Mesendoderm (in vitro differentiated cells): ENCODE measurements at regions not wholly inside any gene's neighbourhood (a gene's known extent, or its start where the extent isn't known, plus 50 kb on each side); places are given as distances from the start of the nearest gene placed in this dataset.

Experiments used
- DNase-seq: peaks from one replicate; pipeline ENCODE4 v3.0.0; 2013
- H2AK5ac ChIP-seq: 2 replicates; pipeline ENCODE4 v1.6.1; 2013; ENCODE audit warnings: low read length, inconsistent platforms
- H2BK120ac ChIP-seq: 2 replicates; pipeline ENCODE4 v1.6.1; 2013; ENCODE audit warnings: low read depth, mild to moderate bottlenecking, low read length, moderate library complexity, mixed read lengths
- H2BK15ac ChIP-seq: replicated peaks from 2 replicates; pipeline ENCODE4 v1.6.1; 2013; ENCODE audit warnings: low read depth, mild to moderate bottlenecking, moderate library complexity
- H2BK5ac ChIP-seq: 2 replicates; pipeline ENCODE4 v1.6.1; 2013; ENCODE audit warnings: low read length, inconsistent platforms
- H3K18ac ChIP-seq: 2 replicates; pipeline ENCODE4 v1.6.1; 2013; ENCODE audit warnings: mild to moderate bottlenecking, low read length, mixed read lengths
- H3K23ac ChIP-seq: one replicate; pipeline ENCODE4 v1.6.1; 2013; ENCODE audit warnings: low read length
- H3K27ac ChIP-seq: 2 replicates; pipeline ENCODE4 v1.5.1; 2013; ENCODE audit warnings: low read depth, mild to moderate bottlenecking, inconsistent platforms, low read length, moderate library complexity
- H3K27me3 ChIP-seq: 2 replicates; pipeline ENCODE4 v1.6.1; 2013; ENCODE audit warnings: low read length, control low read depth, mild to moderate bottlenecking, inconsistent platforms; ENCODE audit not compliant: insufficient read depth, poor library complexity
- H3K36me3 ChIP-seq: 2 replicates; pipeline ENCODE4 v1.6.1; 2013; ENCODE audit warnings: low read length, inconsistent platforms; ENCODE audit not compliant: control insufficient read depth, insufficient read depth
- H3K4ac ChIP-seq: one replicate; pipeline ENCODE4 v1.6.1; 2013; ENCODE audit warnings: low read depth, mild to moderate bottlenecking, low read length, moderate library complexity
- H3K4me1 ChIP-seq: 2 replicates; pipeline ENCODE4 v1.6.1; 2013; ENCODE audit warnings: low read depth, low read length, inconsistent platforms; ENCODE audit not compliant: control insufficient read depth
- H3K4me2 ChIP-seq: 2 replicates; pipeline ENCODE4 v1.6.1; 2013; ENCODE audit warnings: low read length
- H3K4me3 ChIP-seq: 2 replicates; pipeline ENCODE4 v1.5.1; 2013; ENCODE audit warnings: mild to moderate bottlenecking, low read length
- H3K56ac ChIP-seq: one replicate; pipeline ENCODE4 v1.6.1; 2013; ENCODE audit warnings: low read length
- H3K79me1 ChIP-seq: 2 replicates; pipeline ENCODE4 v1.6.1; 2013; ENCODE audit warnings: low read length, inconsistent platforms
- H3K79me2 ChIP-seq: 2 replicates; pipeline ENCODE4 v1.6.1; 2013; ENCODE audit warnings: mild to moderate bottlenecking, low read length; ENCODE audit not compliant: control insufficient read depth, insufficient read depth
- H3K9ac ChIP-seq: 2 replicates; pipeline ENCODE4 v1.6.1; 2013; ENCODE audit warnings: low read length, inconsistent platforms
- H4K5ac ChIP-seq: one replicate; pipeline ENCODE4 v1.6.1; 2013; ENCODE audit warnings: low read length
- H4K8ac ChIP-seq: one replicate; pipeline ENCODE4 v1.6.1; 2013; ENCODE audit warnings: low read depth, mild to moderate bottlenecking, control low read depth, low read length, moderate library complexity
- WGBS: extraction: QIAGEN DNeasy Blood & Tissue Kit; methylation state at CpG from one replicate; pipeline ENCODE4 v1.1.7; 2013; ENCODE audit warnings: low lambda C conversion rate, missing lambda C conversion rate; ENCODE audit not compliant: insufficient coverage; ENCODE audit errors: extremely low coverage; 5-methylcytosine and 5-hydroxymethylcytosine counted together

GRCh38 chr20:10984913-10985312 lies 311.1 kb upstream of the JAG1 start:
- Histone ChIP-seq H2BK5ac (no peak overlapping the region), H3K27ac (no peak overlapping the region), H3K4me3 (no peak overlapping the region), H3K18ac (no peak overlapping the region), H3K79me1 (no peaks in the 10 kb centered on the region), H4K5ac (no peak overlapping the region), H3K79me2 (no peaks in the 10 kb centered on the region), H3K23ac (no peak overlapping the region), H3K36me3 (no peaks in the 10 kb centered on the region), H3K27me3 (no peaks in the 10 kb centered on the region), H3K9ac (no peak overlapping the region), H2BK15ac (no peak overlapping the region), H4K8ac (no peak overlapping the region), H2BK120ac (no peak overlapping the region), H3K4ac (no peak overlapping the region), H3K4me2 (no peak overlapping the region), H2AK5ac (no peak overlapping the region), H3K4me1 (no peaks in the 10 kb centered on the region), H3K56ac (no peak overlapping the region)
- no peak for DNase-seq
- whole genome bisulfite sequencing = no CpG with 5 or more reads among the region's 6 CpGs

GRCh38 chr20:10985536-10985935 lies 311.7 kb upstream of the JAG1 start:
- no peaks in the 10 kb centered on the region for H3K4me1 ChIP-seq
- H3K27ac ChIP-seq = no peak overlapping the region
- no peak overlapping the region for H3K4ac ChIP-seq
- no peaks in the 10 kb centered on the region for H3K79me2 ChIP-seq
- H3K4me3 ChIP-seq = no peak overlapping the region
- no peak overlapping the region for H4K8ac ChIP-seq
- no peaks in the 10 kb centered on the region for H3K27me3 ChIP-seq
- no peak overlapping the region for H3K18ac ChIP-seq
- DNase-seq = no peak
- H2BK15ac ChIP-seq = no peak overlapping the region
- no peak overlapping the region for H3K4me2 ChIP-seq
- no peak overlapping the region for H2BK5ac ChIP-seq
- no peaks in the 10 kb centered on the region for H3K36me3 ChIP-seq
- H4K5ac ChIP-seq = no peak overlapping the region
- no peaks in the 10 kb centered on the region for H3K79me1 ChIP-seq
- no peak overlapping the region for H2BK120ac ChIP-seq
- H2AK5ac ChIP-seq = no peak overlapping the region
- no CpG with 5 or more reads among the region's 1 CpG for WGBS
- no peak overlapping the region for H3K23ac ChIP-seq
- no peak overlapping the region for H3K56ac ChIP-seq
- H3K9ac ChIP-seq = no peak overlapping the region

GRCh38 chr20:10986586-10986985 lies 312.8 kb upstream of the JAG1 start:
- no peak overlapping the region for H3K27ac ChIP-seq
- H3K18ac ChIP-seq = no peak overlapping the region
- WGBS = no CpG with 5 or more reads among the region's 5 CpGs
- H3K79me1 ChIP-seq = no peaks in the 10 kb centered on the region
- no peak overlapping the region for H3K23ac ChIP-seq
- H4K8ac ChIP-seq = no peak overlapping the region
- H2AK5ac ChIP-seq = no peak overlapping the region
- no peak overlapping the region for H3K4ac ChIP-seq
- no peak for DNase-seq
- H3K27me3 ChIP-seq = no peaks in the 10 kb centered on the region
- H2BK15ac ChIP-seq = no peak overlapping the region
- H3K79me2 ChIP-seq = no peaks in the 10 kb centered on the region
- no peak overlapping the region for H2BK5ac ChIP-seq
- no peak overlapping the region for H3K4me3 ChIP-seq
- H3K36me3 ChIP-seq = no peaks in the 10 kb centered on the region
- no peaks in the 10 kb centered on the region for H3K4me1 ChIP-seq
- H2BK120ac ChIP-seq = no peak overlapping the region
- H3K56ac ChIP-seq = no peak overlapping the region
- H3K4me2 ChIP-seq = no peak overlapping the region
- H3K9ac ChIP-seq = no peak overlapping the region
- H4K5ac ChIP-seq = no peak overlapping the region

GRCh38 chr20:10987651-10988383 lies 314.0 kb upstream of the JAG1 start:
- Histone ChIP-seq H3K56ac (no peak overlapping the region), H3K4me3 (no peak overlapping the region), H3K18ac (no peak overlapping the region), H4K8ac (no peak overlapping the region), H3K4ac (no peak overlapping the region), H3K79me2 (no peaks in the 10 kb centered on the region), H2AK5ac (no peak overlapping the region), H3K36me3 (no peaks in the 10 kb centered on the region), H3K27me3 (no peaks in the 10 kb centered on the region), H3K9ac (no peak overlapping the region), H2BK15ac (no peak overlapping the region), H2BK120ac (no peak overlapping the region), H3K4me1 (no peaks in the 10 kb centered on the region), H4K5ac (no peak overlapping the region), H3K23ac (no peak overlapping the region), H3K79me1 (no peaks in the 10 kb centered on the region), H3K4me2 (no peak overlapping the region), H2BK5ac (no peak overlapping the region), H3K27ac (no peak overlapping the region)
- no CpG with 5 or more reads among the region's 5 CpGs for WGBS
- DNase-seq = no peak

GRCh38 chr20:10990625-10991382 lies 317.0 kb upstream of the JAG1 start:
- no CpG with 5 or more reads among the region's 3 CpGs for WGBS
- no peak overlapping the region for H3K27ac ChIP-seq

More at GRCh38 chr20:10990625-10991382, 317.0 kb upstream of the JAG1 start:
- Histone ChIP-seq H2AK5ac (no peak overlapping the region), H3K4me3 (no peak overlapping the region), H3K27me3 (no peaks in the 10 kb centered on the region), H3K36me3 (no peaks in the 10 kb centered on the region), H3K79me2 (no peaks in the 10 kb centered on the region), H3K79me1 (no peaks in the 10 kb centered on the region), H2BK120ac (no peak overlapping the region), H4K8ac (no peak overlapping the region), H3K4ac (no peak overlapping the region), H3K4me2 (no peak overlapping the region), H4K5ac (no peak overlapping the region), H3K9ac (no peak overlapping the region), H3K4me1 (no peaks in the 10 kb centered on the region), H3K56ac (no peak overlapping the region), H2BK5ac (no peak overlapping the region), H3K18ac (no peak overlapping the region), H3K23ac (no peak overlapping the region), H2BK15ac (no peak overlapping the region)
- DNase-seq = no peak
